ENCODE measurements at regions not wholly inside any gene's neighbourhood (a gene's known extent, or its start where the extent isn't known, plus 50 kb on each side); places are given as distances from the start of the nearest gene placed in this dataset.

- Histone ChIP-seq H3K9me3 (no peaks in the 10 kb centered on the region), H3K4me1 (peaks cover 0 to 10% of the 10 kb centered on the region in 2 donors), H3K36me3 (no peaks in the 10 kb centered on the region), H3K27ac (no peak overlapping the region), H3K4me3 (replicated peaks in 1 of 3) (no peak overlapping the region), H3K27me3 (no peaks in the 10 kb centered on the region)
- WGBS, 2 donors: 55 to 71% methylated on average over 3 of the region's 3 CpGs
- intact Hi-C loops (cut with DNase I): no loop called here
- TF ChIP-seq POLR2A (IDR thresholded peaks at IDR 0.05): no peak
- TF ChIP-seq, protein P1, sequence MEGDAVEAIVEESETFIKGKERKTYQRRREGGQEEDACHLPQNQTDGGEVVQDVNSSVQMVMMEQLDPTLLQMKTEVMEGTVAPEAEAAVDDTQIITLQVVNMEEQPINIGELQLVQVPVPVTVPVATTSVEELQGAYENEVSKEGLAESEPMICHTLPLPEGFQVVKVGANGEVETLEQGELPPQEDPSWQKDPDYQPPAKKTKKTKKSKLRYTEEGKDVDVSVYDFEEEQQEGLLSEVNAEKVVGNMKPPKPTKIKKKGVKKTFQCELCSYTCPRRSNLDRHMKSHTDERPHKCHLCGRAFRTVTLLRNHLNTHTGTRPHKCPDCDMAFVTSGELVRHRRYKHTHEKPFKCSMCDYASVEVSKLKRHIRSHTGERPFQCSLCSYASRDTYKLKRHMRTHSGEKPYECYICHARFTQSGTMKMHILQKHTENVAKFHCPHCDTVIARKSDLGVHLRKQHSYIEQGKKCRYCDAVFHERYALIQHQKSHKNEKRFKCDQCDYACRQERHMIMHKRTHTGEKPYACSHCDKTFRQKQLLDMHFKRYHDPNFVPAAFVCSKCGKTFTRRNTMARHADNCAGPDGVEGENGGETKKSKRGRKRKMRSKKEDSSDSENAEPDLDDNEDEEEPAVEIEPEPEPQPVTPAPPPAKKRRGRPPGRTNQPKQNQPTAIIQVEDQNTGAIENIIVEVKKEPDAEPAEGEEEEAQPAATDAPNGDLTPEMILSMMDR (IDR thresholded peaks at IDR 0.05): no peak
- DNase-seq: no peak
These were observed 86.6 kb upstream of the PDK4 start for GRCh38 chr7:95682913-95683312.

DNA sequence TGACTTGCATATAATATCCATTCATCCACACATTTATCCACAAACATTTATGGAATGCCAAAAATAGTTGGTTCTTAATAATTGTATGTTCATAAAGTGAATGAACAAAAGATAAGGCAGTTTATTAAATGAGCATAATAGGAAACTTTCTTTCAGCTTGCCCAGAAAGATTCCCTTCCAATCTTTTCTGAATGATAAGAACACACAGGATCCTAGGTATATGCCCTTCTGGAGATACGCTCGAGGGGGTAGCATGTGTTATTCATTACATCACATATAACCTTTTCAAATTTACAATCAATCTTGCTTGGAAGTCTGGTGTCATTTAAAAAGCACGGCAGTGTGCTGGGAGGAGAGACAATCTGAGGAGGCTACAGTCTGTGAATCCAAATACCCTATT, 80.4 kb upstream of the PDK4 start:
- H3K36me3 ChIP-seq: no peaks in the 10 kb centered on the region
- H3K4me1 ChIP-seq: no peaks in the 10 kb centered on the region
- H3K27ac ChIP-seq: no peak overlapping the region
- H3K4me3 ChIP-seq (replicated peaks in 1 of 3): no peak overlapping the region
- DNase-seq: no peak
- no peaks in the 10 kb centered on the region for H3K9me3 ChIP-seq
- TF ChIP-seq, protein P1 (IDR thresholded peaks at IDR 0.05): no peak
- no peak for TF ChIP-seq POLR2A (IDR thresholded peaks at IDR 0.05)
- no peaks in the 10 kb centered on the region for H3K27me3 ChIP-seq
- intact Hi-C loops (cut with DNase I): no loop called here
- WGBS, 2 donors: 79% methylated on average over 3 of the region's 3 CpGs

DNA sequence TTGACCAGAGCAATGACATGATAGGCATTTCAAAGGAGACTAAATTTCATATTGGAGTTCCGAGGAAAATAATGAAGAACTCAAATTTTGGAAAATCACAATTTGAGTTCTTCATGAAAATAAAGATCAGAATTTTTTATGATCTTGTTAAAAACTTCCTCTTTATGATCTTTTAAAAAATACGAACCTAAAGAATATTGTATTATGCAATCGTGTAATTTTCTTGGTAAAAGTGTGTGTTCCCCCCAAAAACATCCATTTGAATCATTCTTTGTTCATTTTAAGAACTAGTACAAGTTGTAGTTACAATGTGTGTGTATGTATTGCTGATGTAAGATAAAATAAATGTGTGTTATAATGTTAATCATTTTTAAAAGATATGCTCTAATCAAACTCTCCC, 79.3 kb upstream of the PDK4 start:
- no peak overlapping the region for H3K4me3 ChIP-seq (replicated peaks in 1 of 3)
- intact Hi-C loops (cut with DNase I): no loop called here
- TF ChIP-seq, protein P1 (IDR thresholded peaks at IDR 0.05): no peak
- TF ChIP-seq POLR2A (IDR thresholded peaks at IDR 0.05): no peak
- no peak overlapping the region for H3K27ac ChIP-seq
- DNase-seq: no peak
- WGBS, 2 donors: 92 to 93% methylated on average over 3 of the region's 3 CpGs
- no peaks in the 10 kb centered on the region for H3K27me3 ChIP-seq
- H3K9me3 ChIP-seq: no peaks in the 10 kb centered on the region
- no peaks in the 10 kb centered on the region for H3K4me1 ChIP-seq
- no peaks in the 10 kb centered on the region for H3K36me3 ChIP-seq

DNA sequence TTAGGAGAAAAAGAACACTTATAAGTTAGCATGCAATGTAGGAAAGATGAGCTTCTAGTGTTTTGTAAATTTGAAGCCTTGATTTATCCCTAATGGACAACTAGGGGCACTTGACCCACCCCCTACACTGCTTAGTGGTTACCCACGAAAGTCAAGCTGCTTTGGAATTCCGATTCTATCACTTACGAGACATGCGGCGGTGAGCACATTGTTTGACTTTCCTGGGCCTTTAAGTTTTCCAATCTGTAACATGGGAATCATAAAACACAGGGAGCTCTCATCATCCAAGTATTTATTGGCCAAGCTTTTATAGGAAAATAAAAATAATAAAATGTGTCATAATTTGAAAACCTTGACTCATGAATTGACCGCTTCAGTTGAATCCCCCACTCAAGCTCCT, 78.7 kb upstream of the PDK4 start:
- intact Hi-C loops (cut with DNase I): no loop called here
- no peak for TF ChIP-seq POLR2A (IDR thresholded peaks at IDR 0.05)
- TF ChIP-seq, protein P1 (IDR thresholded peaks at IDR 0.05): no peak
- Histone ChIP-seq H3K4me1 (no peaks in the 10 kb centered on the region), H3K27me3 (no peaks in the 10 kb centered on the region), H3K4me3 (replicated peaks in 1 of 3) (no peak overlapping the region), H3K36me3 (no peaks in the 10 kb centered on the region), H3K9me3 (no peaks in the 10 kb centered on the region), H3K27ac (no peak overlapping the region)
- no peak for DNase-seq
- WGBS, 2 donors: 94% methylated on average over 6 of the region's 6 CpGs

DNA sequence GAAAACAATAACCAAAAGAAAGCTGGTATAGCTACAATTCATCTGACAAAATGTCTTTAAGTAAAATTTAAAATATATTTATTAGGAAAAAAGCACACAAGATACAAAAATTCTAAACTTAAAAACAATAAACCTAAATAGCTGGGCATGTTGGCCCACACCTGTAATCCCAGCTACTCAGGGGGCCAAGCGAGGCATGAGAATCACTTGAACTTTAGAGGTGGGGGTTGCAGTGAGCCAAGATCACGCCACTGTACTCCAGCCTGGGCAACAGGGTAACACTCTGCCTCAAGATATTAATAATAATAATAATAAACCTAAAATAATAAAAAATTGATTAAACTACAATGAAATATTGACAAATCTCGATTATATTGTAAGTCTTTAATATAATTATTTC, 77.8 kb upstream of the PDK4 start:
- no peak for DNase-seq
- TF ChIP-seq POLR2A (IDR thresholded peaks at IDR 0.05): no peak
- TF ChIP-seq, protein P1 (IDR thresholded peaks at IDR 0.05): no peak
- intact Hi-C loops (cut with DNase I): no loop called here
- Histone ChIP-seq H3K27me3 (no peaks in the 10 kb centered on the region), H3K9me3 (no peaks in the 10 kb centered on the region), H3K4me1 (no peaks in the 10 kb centered on the region), H3K36me3 (no peaks in the 10 kb centered on the region), H3K4me3 (replicated peaks in 1 of 3) (no peak overlapping the region), H3K27ac (no peak overlapping the region)
- 95 to 98% methylated on average over 3 of the region's 3 CpGs for WGBS, 2 donors
